Mucosa of rectum (tissue), 2 donors: ENCODE measurements at regions not wholly inside any gene's neighbourhood (a gene's known extent, or its start where the extent isn't known, plus 50 kb on each side); places are given as distances from the start of the nearest gene placed in this dataset.

Source experiments
- H3K27ac ChIP-seq, 2 donors: one replicate each; pipeline ENCODE4 v1.7.0; 2013; ENCODE audit warnings: inconsistent platforms in 2 of 2, low read depth in 2 of 2, low read length in 2 of 2
- H3K27me3 ChIP-seq, 2 donors: one replicate each; pipeline ENCODE4 v1.7.0; 2013; ENCODE audit warnings: low read length in 2 of 2; ENCODE audit not compliant: control insufficient read depth in 2 of 2, insufficient read depth in 2 of 2
- H3K36me3 ChIP-seq, 2 donors: one replicate each; pipeline ENCODE4 v1.7.0; 2013; ENCODE audit warnings: low read length in 2 of 2; ENCODE audit not compliant: control insufficient read depth in 2 of 2, insufficient read depth in 2 of 2
- H3K4me1 ChIP-seq, 2 donors: one replicate each; pipeline ENCODE4 v1.7.0; 2013; ENCODE audit warnings: low read length in 2 of 2, mild to moderate bottlenecking in 1 of 2; ENCODE audit not compliant: control insufficient read depth in 2 of 2, insufficient read depth in 2 of 2
- H3K4me3 ChIP-seq, 2 donors: one replicate each; pipeline ENCODE4 v1.7.0; 2013; ENCODE audit warnings: low read length in 2 of 2
- H3K9ac ChIP-seq, 2 donors: one replicate each; pipeline ENCODE4 v1.7.0; 2013; ENCODE audit warnings: low read length in 2 of 2, low read depth in 1 of 2, mild to moderate bottlenecking in 1 of 2
- H3K9me3 ChIP-seq, 2 donors: one replicate each; pipeline ENCODE4 v1.7.0; 2013; ENCODE audit warnings: low read length in 2 of 2; ENCODE audit not compliant: control insufficient read depth in 2 of 2
- donor health status: healthy.
- donor health status: Normal muscosa, but diverticular disease.

- no peak overlapping the region for H3K4me3 ChIP-seq
- H3K27ac ChIP-seq = no peak overlapping the region
- H3K9ac ChIP-seq = no peak overlapping the region
- no peaks in the 10 kb centered on the region for H3K36me3 ChIP-seq
- peaks cover 11 to 15% of the 10 kb centered on the region in 2 donors for H3K27me3 ChIP-seq
- H3K9me3 ChIP-seq = peaks cover 0 to 7% of the 10 kb centered on the region in 2 donors
- H3K4me1 ChIP-seq = no peaks in the 10 kb centered on the region
These were observed 108.8 kb upstream of the MVB12B start for GRCh38 chr9:126217797-126218196.

GRCh38 chr9:126218359-126219125, 108.1 kb upstream of the MVB12B start:
- Histone ChIP-seq H3K27me3 (peaks cover 13 to 22% of the 10 kb centered on the region in 2 donors), H3K36me3 (no peaks in the 10 kb centered on the region), H3K4me3 (no peak overlapping the region), H3K4me1 (no peaks in the 10 kb centered on the region), H3K9ac (no peak overlapping the region), H3K9me3 (peaks cover 0 to under 1% of the 10 kb centered on the region in 2 donors), H3K27ac (no peak overlapping the region)

- peaks cover 13 to 29% of the 10 kb centered on the region in 2 donors for H3K27me3 ChIP-seq
- H3K27ac ChIP-seq = no peak overlapping the region
- H3K4me1 ChIP-seq = no peaks in the 10 kb centered on the region
- no peaks in the 10 kb centered on the region for H3K9me3 ChIP-seq
- no peaks in the 10 kb centered on the region for H3K36me3 ChIP-seq
- H3K4me3 ChIP-seq = no peak overlapping the region
- H3K9ac ChIP-seq = no peak overlapping the region
These were observed 107.5 kb upstream of the MVB12B start for GRCh38 chr9:126219166-126219565.

GRCh38 chr9:126219648-126220063, 107.0 kb upstream of the MVB12B start:
- Histone ChIP-seq H3K36me3 (no peaks in the 10 kb centered on the region), H3K9me3 (no peaks in the 10 kb centered on the region), H3K4me3 (no peak overlapping the region), H3K27ac (no peak overlapping the region), H3K9ac (no peak overlapping the region), H3K27me3 (peaks cover 13 to 29% of the 10 kb centered on the region in 2 donors), H3K4me1 (no peaks in the 10 kb centered on the region)

GRCh38 chr9:126221480-126221879, 105.1 kb upstream of the MVB12B start:
- Histone ChIP-seq H3K4me1 (no peaks in the 10 kb centered on the region), H3K36me3 (no peaks in the 10 kb centered on the region), H3K4me3 (no peak overlapping the region), H3K9ac (no peak overlapping the region), H3K9me3 (no peaks in the 10 kb centered on the region), H3K27me3 (peaks cover 13 to 25% of the 10 kb centered on the region in 2 donors), H3K27ac (no peak overlapping the region)

GRCh38 chr9:126222363-126222834, 104.2 kb upstream of the MVB12B start:
- Histone ChIP-seq H3K9ac (no peak overlapping the region), H3K27me3 (peaks cover 13 to 25% of the 10 kb centered on the region in 2 donors), H3K4me1 (no peaks in the 10 kb centered on the region), H3K36me3 (no peaks in the 10 kb centered on the region), H3K9me3 (no peaks in the 10 kb centered on the region), H3K4me3 (no peak overlapping the region), H3K27ac (no peak overlapping the region)

- H3K4me1 ChIP-seq = no peaks in the 10 kb centered on the region
- H3K27me3 ChIP-seq = peaks cover 14 to 25% of the 10 kb centered on the region in 2 donors
These were observed 103.7 kb upstream of the MVB12B start for GRCh38 chr9:126222835-126223431.

GRCh38 chr9:126223798-126224531, 102.7 kb upstream of the MVB12B start:
- Histone ChIP-seq H3K9me3 (no peaks in the 10 kb centered on the region), H3K9ac (no peak overlapping the region), H3K27ac (no peak overlapping the region), H3K36me3 (no peaks in the 10 kb centered on the region), H3K4me1 (peaks cover 0 to 2% of the 10 kb centered on the region in 2 donors), H3K27me3 (peaks cover 16 to 25% of the 10 kb centered on the region in 2 donors), H3K4me3 (no peak overlapping the region)

More at GRCh38 chr9:126222835-126223431, 103.7 kb upstream of the MVB12B start:
- no peaks in the 10 kb centered on the region for H3K36me3 ChIP-seq
- H3K27ac ChIP-seq = no peak overlapping the region
- H3K9me3 ChIP-seq = no peaks in the 10 kb centered on the region
- H3K9ac ChIP-seq = no peak overlapping the region
- H3K4me3 ChIP-seq = no peak overlapping the region

- H3K4me1 ChIP-seq = peaks cover 0 to 2% of the 10 kb centered on the region in 2 donors
- H3K9me3 ChIP-seq = no peaks in the 10 kb centered on the region
- H3K27me3 ChIP-seq = peaks cover 16 to 25% of the 10 kb centered on the region in 2 donors
- H3K27ac ChIP-seq = no peak overlapping the region
- H3K36me3 ChIP-seq = no peaks in the 10 kb centered on the region
- no peak overlapping the region for H3K4me3 ChIP-seq
- H3K9ac ChIP-seq = no peak overlapping the region
These were observed 100.7 kb upstream of the MVB12B start for GRCh38 chr9:126225611-126226609.
